BE2C (cell line): ENCODE measurements at regions not wholly inside any gene's neighbourhood (a gene's known extent, or its start where the extent isn't known, plus 50 kb on each side); places are given as distances from the start of the nearest gene placed in this dataset.

Source experiments
- DNase-seq: peaks from one replicate; pipeline ENCODE4 v3.0.0-alpha.2; 2020
- H3K27me3 ChIP-seq: fragments of 250-450 bp; sonication (Bioruptor Pico); 2 replicates; pipeline ENCODE4 v1.5.1; 2020; ENCODE audit warnings: mild to moderate bottlenecking
- H3K36me3 ChIP-seq: fragments of 250-450 bp; sonication (Bioruptor Pico); 2 replicates; pipeline ENCODE4 v1.5.1; 2020; ENCODE audit warnings: mild to moderate bottlenecking
- H3K4me1 ChIP-seq: fragments of 250-450 bp; sonication (Bioruptor Pico); 2 replicates; pipeline ENCODE4 v1.5.1; 2020
- H3K4me3 ChIP-seq: 2 replicates; pipeline ENCODE4 v1.5.1; 2011; ENCODE audit warnings: low read depth, low read length
- H3K9me3 ChIP-seq: fragments of 250-450 bp; sonication (Bioruptor Pico); 2 replicates; pipeline ENCODE4 v1.5.1; 2020
- CTCF ChIP-seq: IDR thresholded peaks from 2 replicates; pipeline ENCODE4 v1.5.1; 2012; ENCODE audit warnings: mild to moderate bottlenecking, low read depth, low read length

GRCh38 chr9:38208206-38208901, 139.3 kb upstream of the SHB start:
- Histone ChIP-seq H3K27me3 (no peaks in the 10 kb centered on the region), H3K36me3 (no peaks in the 10 kb centered on the region), H3K9me3 (no peaks in the 10 kb centered on the region; the same call in 1 of the 2 replicates), H3K4me1 (no peaks in the 10 kb centered on the region), H3K4me3 (no peak overlapping the region)
- no peak for DNase-seq
- no peak for TF ChIP-seq CTCF

GRCh38 chr9:38207247-38207778, 138.3 kb upstream of the SHB start:
- H3K4me1 ChIP-seq = no peaks in the 10 kb centered on the region
- TF ChIP-seq CTCF = no peak
- no peaks in the 10 kb centered on the region; the same call in 1 of the 2 replicates for H3K9me3 ChIP-seq
- no peak for DNase-seq
- no peaks in the 10 kb centered on the region for H3K36me3 ChIP-seq
- no peak overlapping the region for H3K4me3 ChIP-seq
- no peaks in the 10 kb centered on the region for H3K27me3 ChIP-seq

- DNase-seq = no peak
- H3K27me3 ChIP-seq = no peaks in the 10 kb centered on the region
- no peak for TF ChIP-seq CTCF
Observed at GRCh38 chr9:38205279-38205678, 136.3 kb upstream of the SHB start.

GRCh38 chr9:38202336-38202938, 133.4 kb upstream of the SHB start:
- Histone ChIP-seq H3K36me3 (no peaks in the 10 kb centered on the region), H3K4me3 (no peak overlapping the region), H3K9me3 (no peaks in the 10 kb centered on the region; the same call in none of the 2 replicates), H3K4me1 (peaks cover 8% of the 10 kb centered on the region), H3K27me3 (no peaks in the 10 kb centered on the region)
- no peak for TF ChIP-seq CTCF
- no peak for DNase-seq

More at GRCh38 chr9:38205279-38205678, 136.3 kb upstream of the SHB start:
- no peaks in the 10 kb centered on the region for H3K36me3 ChIP-seq
- no peaks in the 10 kb centered on the region; the same call in none of the 2 replicates for H3K9me3 ChIP-seq
- no peak overlapping the region for H3K4me3 ChIP-seq
- peaks cover 5% of the 10 kb centered on the region for H3K4me1 ChIP-seq

- no peaks in the 10 kb centered on the region; the same call in 1 of the 2 replicates for H3K9me3 ChIP-seq
- H3K27me3 ChIP-seq = no peaks in the 10 kb centered on the region
- DNase-seq = no peak
- peaks cover 8% of the 10 kb centered on the region for H3K4me1 ChIP-seq
- no peaks in the 10 kb centered on the region for H3K36me3 ChIP-seq
- TF ChIP-seq CTCF = no peak
- no peak overlapping the region for H3K4me3 ChIP-seq
Observed at GRCh38 chr9:38201844-38202243, 132.8 kb upstream of the SHB start.

- TF ChIP-seq CTCF = no peak
- Histone ChIP-seq H3K4me3 (no peak overlapping the region), H3K4me1 (peaks cover 8% of the 10 kb centered on the region), H3K9me3 (no peaks in the 10 kb centered on the region; the same call in 1 of the 2 replicates), H3K36me3 (no peaks in the 10 kb centered on the region), H3K27me3 (no peaks in the 10 kb centered on the region)
- DNase-seq = peak; percentile 64
Observed at GRCh38 chr9:38200431-38200830, 131.4 kb upstream of the SHB start.
